Upper lobe of left lung (tissue), 4 donors: ENCODE measurements at regions not wholly inside any gene's neighbourhood (a gene's known extent, or its start where the extent isn't known, plus 50 kb on each side); places are given as distances from the start of the nearest gene placed in this dataset.

Experiments
- EP300 ChIP-seq, 4 donors: sonication (generic); formaldehyde crosslinking; IDR thresholded peaks; one replicate each; pipeline ENCODE4 v1.5.1; 2017; ENCODE audit warnings: antibody characterized with exemption in 4 of 4, control low read depth in 2 of 4
- TF ChIP-seq, protein P1 (sequence below), 6 experiments: fragments of 450-650 bp in 4 of 6; fragments of 200-600 bp in 2 of 6; sonication (generic) in 2 of 6; IDR thresholded peaks; one replicate each; pipeline ENCODE4 v1.5.1; 2016 to 2019; ENCODE audit warnings: antibody characterized with exemption in 6 of 6

DNA sequence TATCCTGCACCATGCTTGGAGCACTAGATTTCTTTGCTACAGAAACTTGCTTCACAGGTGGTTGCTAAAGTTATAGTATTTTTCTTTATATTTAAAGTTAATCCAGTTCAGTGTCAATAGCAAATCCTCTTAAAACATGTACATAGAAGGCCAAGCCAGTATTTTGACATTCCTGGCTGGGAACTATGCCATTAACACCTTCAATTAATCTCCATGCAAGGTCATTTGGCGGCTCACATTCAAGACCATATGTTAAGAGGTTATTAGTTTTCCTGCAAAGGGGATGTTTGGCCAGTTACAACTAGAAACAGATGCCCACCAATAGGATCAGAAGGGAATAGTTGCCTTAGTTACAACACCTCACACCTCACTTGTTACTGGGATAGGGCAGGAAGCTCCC, 261.3 kb upstream of the MEIS1 start:
- TF ChIP-seq, protein P1, sequence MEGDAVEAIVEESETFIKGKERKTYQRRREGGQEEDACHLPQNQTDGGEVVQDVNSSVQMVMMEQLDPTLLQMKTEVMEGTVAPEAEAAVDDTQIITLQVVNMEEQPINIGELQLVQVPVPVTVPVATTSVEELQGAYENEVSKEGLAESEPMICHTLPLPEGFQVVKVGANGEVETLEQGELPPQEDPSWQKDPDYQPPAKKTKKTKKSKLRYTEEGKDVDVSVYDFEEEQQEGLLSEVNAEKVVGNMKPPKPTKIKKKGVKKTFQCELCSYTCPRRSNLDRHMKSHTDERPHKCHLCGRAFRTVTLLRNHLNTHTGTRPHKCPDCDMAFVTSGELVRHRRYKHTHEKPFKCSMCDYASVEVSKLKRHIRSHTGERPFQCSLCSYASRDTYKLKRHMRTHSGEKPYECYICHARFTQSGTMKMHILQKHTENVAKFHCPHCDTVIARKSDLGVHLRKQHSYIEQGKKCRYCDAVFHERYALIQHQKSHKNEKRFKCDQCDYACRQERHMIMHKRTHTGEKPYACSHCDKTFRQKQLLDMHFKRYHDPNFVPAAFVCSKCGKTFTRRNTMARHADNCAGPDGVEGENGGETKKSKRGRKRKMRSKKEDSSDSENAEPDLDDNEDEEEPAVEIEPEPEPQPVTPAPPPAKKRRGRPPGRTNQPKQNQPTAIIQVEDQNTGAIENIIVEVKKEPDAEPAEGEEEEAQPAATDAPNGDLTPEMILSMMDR (IDR thresholded peaks at IDR 0.05), result no peak
- no peak for TF ChIP-seq EP300 (IDR thresholded peaks at IDR 0.05)
